Liver (tissue), 3 donors: ENCODE measurements at regions not wholly inside any gene's neighbourhood (a gene's known extent, or its start where the extent isn't known, plus 50 kb on each side); places are given as distances from the start of the nearest gene placed in this dataset.

Source experiments
- CTCF ChIP-seq: fragments of 150-350 bp; IDR thresholded peaks from 2 replicates; pipeline ENCODE4 v1.5.1; 2017; ENCODE audit warnings: improper control_type of control experiment, low read depth, low read length; ENCODE audit not compliant: missing input control
- EGR1 ChIP-seq, 2 donors: IDR thresholded peaks; 2 replicates each; pipeline ENCODE4 v1.6.1; 2016 to 2018; ENCODE audit warnings: antibody characterized with exemption in 2 of 2, low read depth in 2 of 2
- GABPA ChIP-seq, 2 donors: IDR thresholded peaks in 1 of 2; conservative IDR thresholded peaks in 1 of 2; 2 replicates each; pipeline ENCODE4 v1.6.1; 2016; ENCODE audit warnings: antibody characterized with exemption in 2 of 2, mild to moderate bottlenecking in 1 of 2, moderate library complexity in 1 of 2
- HNF4G ChIP-seq: IDR thresholded peaks from 2 replicates; pipeline ENCODE4 v1.6.1; 2016; ENCODE audit warnings: antibody characterized with exemption
- JUND ChIP-seq, 2 donors: IDR thresholded peaks; 2 replicates each; pipeline ENCODE4 v1.6.1; 2016; ENCODE audit warnings: antibody characterized with exemption in 2 of 2
- MAX ChIP-seq: IDR thresholded peaks from 2 replicates; pipeline ENCODE4 v1.6.1; 2016; ENCODE audit warnings: antibody characterized with exemption
- RAD21 ChIP-seq, 2 donors: IDR thresholded peaks; 2 replicates each; pipeline ENCODE4 v1.6.1; 2016; ENCODE audit warnings: antibody characterized with exemption in 2 of 2, mild to moderate bottlenecking in 2 of 2
- RXRA ChIP-seq, 2 donors: IDR thresholded peaks; 2 replicates each; pipeline ENCODE4 v1.6.1; 2017 to 2018; ENCODE audit warnings: antibody characterized with exemption in 2 of 2, mild to moderate bottlenecking in 1 of 2
- TAF1 ChIP-seq: conservative IDR thresholded peaks from 2 replicates; pipeline ENCODE4 v1.6.1; 2016; ENCODE audit warnings: antibody characterized with exemption, mild to moderate bottlenecking
- YY1 ChIP-seq: IDR thresholded peaks from 2 replicates; pipeline ENCODE4 v1.6.1; 2016; ENCODE audit warnings: antibody characterized with exemption, mild to moderate bottlenecking
- ZBTB33 ChIP-seq: IDR thresholded peaks from 2 replicates; pipeline ENCODE4 v1.6.1; 2016; ENCODE audit warnings: antibody characterized with exemption
- donor health status: healthy.
- donor health status: healthy.

GRCh38 chr6:151164383-151164782 lies 75.4 kb upstream of the AKAP12 start:
- TF ChIP-seq CTCF: no peak
- no peak for TF ChIP-seq GABPA (IDR thresholded peaks at IDR 0.05 in 1 of 2, conservative IDR thresholded peaks at IDR 0.05 in 1 of 2)
- TF ChIP-seq MAX: no peak
- no peak for TF ChIP-seq ZBTB33
- no peak for TF ChIP-seq YY1
- TF ChIP-seq EGR1 (IDR thresholded peaks at IDR 0.05; ENCODE audit: low read depth in 2 of 2): no peak
- TF ChIP-seq TAF1: no peak
- no peak for TF ChIP-seq JUND (IDR thresholded peaks at IDR 0.05)
- no peak for TF ChIP-seq RAD21 (IDR thresholded peaks at IDR 0.05)
- no peak for TF ChIP-seq HNF4G
- TF ChIP-seq RXRA (IDR thresholded peaks at IDR 0.05): no peak
